PC-9 (cell line): ENCODE measurements at regions not wholly inside any gene's neighbourhood (a gene's known extent, or its start where the extent isn't known, plus 50 kb on each side); places are given as distances from the start of the nearest gene placed in this dataset.

Experiments used
- BruUV-seq: library from RNA; stranded (reverse); fragments of 400-500 nt; replicated peaks from 2 replicates; lab custom pipeline; 2021; lab: Mats Ljungman, UMichigan
- CTCF ChIA-PET: fragments of 300-600 bp; sonication (Branson Sonifier 250); formaldehyde crosslinking; loops from one replicate; lab custom pipeline; 2022; ENCODE audit warnings: antibody characterized with exemption; lab: Charles Lee
- POLR2A ChIA-PET: fragments of 300-600 bp; sonication (Branson Sonifier 250); formaldehyde crosslinking; loops from one replicate; lab custom pipeline; 2022; ENCODE audit warnings: antibody characterized with exemption; ENCODE audit not compliant: unreplicated experiment; lab: Charles Lee
- DNase-seq, 2 experiments: peaks; one replicate each; pipeline versions ENCODE4 v3.0.0 to v3.0.0-alpha.2; 2015 to 2022; ENCODE audit warnings: mixed read lengths in 1 of 2
- H2AFZ ChIP-seq: fragments of 200-600 bp; sonication (generic); 2 replicates; pipeline ENCODE4 v1.8.1; 2017; ENCODE audit warnings: antibody characterized with exemption
- H3F3A ChIP-seq: fragments of 200-600 bp; sonication (generic); 2 replicates; pipeline ENCODE4 v1.8.1; 2017; ENCODE audit warnings: antibody characterized with exemption, mild to moderate bottlenecking, low read depth; ENCODE audit not compliant: insufficient read depth
- H3K27ac ChIP-seq: fragments of 200-600 bp; sonication (generic); 2 replicates; pipeline ENCODE4 v1.6.1; 2016; ENCODE audit warnings: mixed run types
- H3K27me3 ChIP-seq: fragments of 200-600 bp; sonication (generic); 2 replicates; pipeline ENCODE4 v1.6.1; 2016; ENCODE audit warnings: low read depth, mixed run types; ENCODE audit not compliant: insufficient read depth
- H3K36me3 ChIP-seq: fragments of 200-600 bp; sonication (generic); 2 replicates; pipeline ENCODE4 v1.6.1; 2016; ENCODE audit warnings: low read depth, mixed run types
- H3K4me1 ChIP-seq: fragments of 200-600 bp; sonication (generic); replicated peaks from 2 replicates; pipeline ENCODE4 v1.6.1; 2016; ENCODE audit warnings: mixed run types; ENCODE audit not compliant: insufficient read depth
- H3K4me2 ChIP-seq: fragments of 200-600 bp; sonication (generic); 2 replicates; pipeline ENCODE4 v1.6.1; 2017; ENCODE audit warnings: mixed run types
- H3K4me3 ChIP-seq: fragments of 200-600 bp; sonication (generic); 2 replicates; pipeline ENCODE4 v1.6.1; 2016; ENCODE audit warnings: mixed run types
- H3K79me2 ChIP-seq: fragments of 200-600 bp; sonication (generic); 2 replicates; pipeline ENCODE4 v1.6.1; 2017; ENCODE audit warnings: low read depth, mixed run types
- H3K9me2 ChIP-seq: fragments of 200-600 bp; sonication (generic); 2 replicates; pipeline ENCODE4 v1.8.1; 2017; ENCODE audit warnings: mild to moderate bottlenecking; ENCODE audit not compliant: insufficient read depth
- H3K9me3 ChIP-seq: fragments of 200-600 bp; sonication (generic); 2 replicates; pipeline ENCODE4 v1.8.1; 2016; ENCODE audit warnings: low read depth; ENCODE audit not compliant: insufficient read depth
- H4K20me1 ChIP-seq: fragments of 200-600 bp; sonication (generic); 2 replicates; pipeline ENCODE4 v1.8.1; 2017; ENCODE audit not compliant: insufficient read depth
- EZH2 ChIP-seq: fragments of 200-600 bp; sonication (generic); IDR thresholded peaks from 2 replicates; pipeline ENCODE4 v1.8.0; 2017; ENCODE audit warnings: antibody characterized with exemption, low read depth
- intact Hi-C: fragments of 100-400 bp; cut with micrococcal nuclease; formaldehyde crosslinking; loops from one replicate; pipeline ENCODE4 v1.10.0; 2022; ENCODE audit not compliant: unreplicated experiment
- TF ChIP-seq, protein P1 (sequence below): fragments of 200-600 bp; sonication (generic); conservative IDR thresholded peaks from 2 replicates; pipeline ENCODE4 v1.6.1; 2017; ENCODE audit warnings: mixed run types, antibody characterized with exemption, mild to moderate bottlenecking, moderate library complexity

DNA sequence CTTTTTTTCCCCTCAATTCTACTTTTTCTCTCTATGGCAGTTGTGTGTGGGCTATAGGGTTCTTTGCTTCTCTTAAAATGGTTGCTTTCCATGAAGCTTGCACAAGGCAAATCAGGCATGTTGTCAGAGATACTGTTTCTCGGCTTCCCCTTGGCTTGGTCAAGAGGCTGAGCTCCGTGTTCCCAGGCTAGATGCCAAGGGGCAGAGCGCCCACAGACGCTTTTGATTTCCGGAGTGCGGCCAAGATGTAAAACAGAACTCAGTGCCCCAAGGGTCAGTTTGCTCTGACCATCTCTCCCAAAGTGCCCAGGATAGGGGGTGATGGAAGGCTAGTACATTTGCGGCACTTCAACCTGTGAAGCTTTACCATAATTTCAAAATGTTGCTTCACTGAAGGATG lies 64.2 kb upstream of the DIPK2B start:
- H3K27ac ChIP-seq, result no peak overlapping the region
- H3K4me2 ChIP-seq, result no peak overlapping the region
- no peaks in the 10 kb centered on the region for H3K4me1 ChIP-seq
- DNase-seq, result no peak
- TF ChIP-seq, protein P1, sequence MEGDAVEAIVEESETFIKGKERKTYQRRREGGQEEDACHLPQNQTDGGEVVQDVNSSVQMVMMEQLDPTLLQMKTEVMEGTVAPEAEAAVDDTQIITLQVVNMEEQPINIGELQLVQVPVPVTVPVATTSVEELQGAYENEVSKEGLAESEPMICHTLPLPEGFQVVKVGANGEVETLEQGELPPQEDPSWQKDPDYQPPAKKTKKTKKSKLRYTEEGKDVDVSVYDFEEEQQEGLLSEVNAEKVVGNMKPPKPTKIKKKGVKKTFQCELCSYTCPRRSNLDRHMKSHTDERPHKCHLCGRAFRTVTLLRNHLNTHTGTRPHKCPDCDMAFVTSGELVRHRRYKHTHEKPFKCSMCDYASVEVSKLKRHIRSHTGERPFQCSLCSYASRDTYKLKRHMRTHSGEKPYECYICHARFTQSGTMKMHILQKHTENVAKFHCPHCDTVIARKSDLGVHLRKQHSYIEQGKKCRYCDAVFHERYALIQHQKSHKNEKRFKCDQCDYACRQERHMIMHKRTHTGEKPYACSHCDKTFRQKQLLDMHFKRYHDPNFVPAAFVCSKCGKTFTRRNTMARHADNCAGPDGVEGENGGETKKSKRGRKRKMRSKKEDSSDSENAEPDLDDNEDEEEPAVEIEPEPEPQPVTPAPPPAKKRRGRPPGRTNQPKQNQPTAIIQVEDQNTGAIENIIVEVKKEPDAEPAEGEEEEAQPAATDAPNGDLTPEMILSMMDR, result no peak
- no peak for TF ChIP-seq EZH2
- H3K9me3 ChIP-seq, result no peaks in the 10 kb centered on the region
- H2AFZ ChIP-seq, result no peak overlapping the region
- H3K79me2 ChIP-seq, result no peaks in the 10 kb centered on the region
- no peaks in the 10 kb centered on the region for H3K9me2 ChIP-seq
- no peaks in the 10 kb centered on the region for H3F3A ChIP-seq
- no TSS peak for BruUV-seq
- intact Hi-C loops, result no loop called here
- H3K27me3 ChIP-seq, result no peaks in the 10 kb centered on the region
- H3K4me3 ChIP-seq, result no peak overlapping the region
- POLR2A ChIA-PET, result no interaction called here
- H4K20me1 ChIP-seq, result no peaks in the 10 kb centered on the region
- CTCF ChIA-PET, result no interaction called here
- no peaks in the 10 kb centered on the region for H3K36me3 ChIP-seq

DNA sequence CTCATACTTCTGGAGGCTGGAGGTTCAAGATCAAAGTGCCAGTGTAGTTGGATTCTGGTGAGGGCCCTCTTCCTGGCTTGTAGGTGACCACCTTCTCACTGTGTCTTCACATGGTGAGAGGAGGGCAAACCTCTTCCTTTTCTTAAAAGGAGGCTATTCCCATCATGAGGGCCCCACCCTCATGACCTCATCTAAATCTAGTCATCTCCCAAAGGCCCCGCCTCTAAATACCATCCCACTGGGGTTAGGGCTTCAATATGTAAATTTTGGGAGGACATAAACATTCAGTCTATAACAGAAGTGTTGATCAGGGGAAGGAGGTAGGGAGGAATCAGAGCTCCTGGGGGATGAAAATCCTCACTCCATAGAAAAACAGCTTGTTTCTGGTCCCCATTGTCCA lies 60.8 kb upstream of the DIPK2B start:
- Histone ChIP-seq H4K20me1 (no peaks in the 10 kb centered on the region), H3K4me1 (no peaks in the 10 kb centered on the region), H3K36me3 (no peaks in the 10 kb centered on the region), H3F3A (no peaks in the 10 kb centered on the region), H3K27me3 (no peaks in the 10 kb centered on the region), H3K27ac (no peak overlapping the region), H3K9me3 (no peaks in the 10 kb centered on the region), H3K9me2 (no peaks in the 10 kb centered on the region), H3K79me2 (no peaks in the 10 kb centered on the region), H2AFZ (no peak overlapping the region), H3K4me3 (no peak overlapping the region), H3K4me2 (no peak overlapping the region)
- ChIA-PET CTCF (no interaction called here), POLR2A (no interaction called here)
- no TSS peak for BruUV-seq
- DNase-seq, result no peak
- intact Hi-C loops, result no loop called here
- TF ChIP-seq, protein P1, result no peak
- TF ChIP-seq EZH2, result no peak

DNA sequence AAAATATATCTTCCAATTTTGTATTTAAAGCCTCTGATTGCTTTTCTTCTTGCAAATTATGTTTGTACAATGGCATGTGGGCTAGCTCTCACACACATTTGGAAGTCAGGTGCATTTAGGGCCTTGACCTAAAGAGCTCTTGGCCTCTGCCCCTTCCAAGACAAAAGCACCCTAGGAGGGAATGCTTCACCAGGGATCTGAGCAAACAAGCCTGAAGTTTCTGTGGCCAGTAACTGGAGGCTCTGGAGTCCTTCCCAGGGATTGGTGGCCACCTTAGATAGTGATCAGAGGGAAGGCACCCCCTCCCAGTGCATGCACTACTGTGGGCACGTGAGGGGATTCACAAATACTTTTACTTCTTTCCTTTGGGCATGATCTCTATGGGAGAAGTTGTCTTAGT lies 60.3 kb upstream of the DIPK2B start:
- H3K27ac ChIP-seq, result no peak overlapping the region
- H3K4me2 ChIP-seq, result no peak overlapping the region
- H3K36me3 ChIP-seq, result no peaks in the 10 kb centered on the region
- no peaks in the 10 kb centered on the region for H4K20me1 ChIP-seq
- ChIA-PET CTCF (no interaction called here), POLR2A (no interaction called here)
- no peaks in the 10 kb centered on the region for H3K9me3 ChIP-seq
- no peak for DNase-seq
- H3K9me2 ChIP-seq, result no peaks in the 10 kb centered on the region
- no TSS peak for BruUV-seq
- intact Hi-C loops, result no loop called here
- no peak overlapping the region for H2AFZ ChIP-seq
- H3K4me3 ChIP-seq, result no peak overlapping the region
- no peaks in the 10 kb centered on the region for H3F3A ChIP-seq
- TF ChIP-seq, protein P1, result no peak
- no peak for TF ChIP-seq EZH2
- no peaks in the 10 kb centered on the region for H3K79me2 ChIP-seq
- no peaks in the 10 kb centered on the region for H3K27me3 ChIP-seq
- H3K4me1 ChIP-seq, result no peaks in the 10 kb centered on the region
